OCI-LY1 (cell line): ENCODE measurements at regions not wholly inside any gene's neighbourhood (a gene's known extent, or its start where the extent isn't known, plus 50 kb on each side); places are given as distances from the start of the nearest gene placed in this dataset.

Experiments used
- CTCF ChIP-seq: fragments of 200-600 bp; sonication (generic), shearing (Covaris generic); IDR thresholded peaks from 2 replicates; pipeline ENCODE4 v1.5.1; 2017; ENCODE audit warnings: mild to moderate bottlenecking, antibody characterized with exemption, low read length, moderate library complexity, mixed read lengths
- EZH2 ChIP-seq: fragments of 200-600 bp; sonication (generic), shearing (Covaris generic); IDR thresholded peaks from 2 replicates; pipeline ENCODE4 v1.8.0; 2017; ENCODE audit warnings: borderline replicate concordance, mixed run types, mild to moderate bottlenecking, antibody characterized with exemption, low read length, moderate library complexity, mixed read lengths

GRCh38 chr5:56530626-56531138, 284.7 kb upstream of the MAP3K1 start:
- TF ChIP-seq CTCF (no peak), EZH2 (no peak)
